ENCODE measurements at regions not wholly inside any gene's neighbourhood (a gene's known extent, or its start where the extent isn't known, plus 50 kb on each side); places are given as distances from the start of the nearest gene placed in this dataset.
"Not testable (repeated sequence)": the region's sequence is repeated elsewhere in the genome, so short reads cannot be mapped to it uniquely, and the experiment has no call there.

- Histone ChIP-seq H3K27ac (ENCODE audit: low read depth) (no peak overlapping the region), H3K4me1 (ENCODE audit: insufficient read depth) (no peaks in the 10 kb centered on the region), H3K36me3 (ENCODE audit: insufficient read depth) (no peaks in the 10 kb centered on the region), H3K4me3 (ENCODE audit: low read depth, low read length) (no peak overlapping the region)
- 95% methylated on average over 3 of the region's 3 CpGs for WGBS
- DNase-seq (ENCODE audit: extremely low spot score), result no peak
These were observed 120.4 kb upstream of the PDE7B start for GRCh38 chr6:135731116-135731515.

- not testable (repeated sequence) for H3K4me1 ChIP-seq (ENCODE audit: insufficient read depth); H3K4me3 ChIP-seq (ENCODE audit: low read depth, low read length); DNase-seq (ENCODE audit: extremely low spot score); H3K36me3 ChIP-seq (ENCODE audit: insufficient read depth); H3K27ac ChIP-seq (ENCODE audit: low read depth)
- WGBS, result 95% methylated on average over 6 of the region's 6 CpGs
These were observed 115.2 kb upstream of the PDE7B start for GRCh38 chr6:135736351-135736750.

GRCh38 chr6:135738636-135739035 is 112.9 kb upstream of the PDE7B start:
- H3K4me3 ChIP-seq (ENCODE audit: low read depth, low read length), result no peak overlapping the region
- H3K27ac ChIP-seq (ENCODE audit: low read depth), result no peak overlapping the region
- no peaks in the 10 kb centered on the region for H3K36me3 ChIP-seq (ENCODE audit: insufficient read depth)
- H3K4me1 ChIP-seq (ENCODE audit: insufficient read depth), result no peaks in the 10 kb centered on the region
- WGBS, result 48% methylated on average over 1 of the region's 1 CpG
- DNase-seq (ENCODE audit: extremely low spot score), result no peak

- 48% methylated on average over 7 of the region's 7 CpGs for WGBS
- Histone ChIP-seq H3K27ac (ENCODE audit: low read depth) (no peak overlapping the region), H3K4me1 (ENCODE audit: insufficient read depth) (no peaks in the 10 kb centered on the region), H3K36me3 (ENCODE audit: insufficient read depth) (no peaks in the 10 kb centered on the region), H3K4me3 (ENCODE audit: low read depth, low read length) (no peak overlapping the region)
- DNase-seq (ENCODE audit: extremely low spot score), result no peak
These were observed 112.2 kb upstream of the PDE7B start for GRCh38 chr6:135739288-135739687.

GRCh38 chr6:135740580-135740979 is 110.9 kb upstream of the PDE7B start:
- Histone ChIP-seq H3K27ac (ENCODE audit: low read depth) (no peak overlapping the region), H3K36me3 (ENCODE audit: insufficient read depth) (no peaks in the 10 kb centered on the region), H3K4me1 (ENCODE audit: insufficient read depth) (no peaks in the 10 kb centered on the region), H3K4me3 (ENCODE audit: low read depth, low read length) (no peak overlapping the region)
- 74% methylated on average over 1 of the region's 1 CpG for WGBS
- no peak for DNase-seq (ENCODE audit: extremely low spot score)

- no peak overlapping the region for H3K27ac ChIP-seq (ENCODE audit: low read depth)
- 89% methylated on average over 5 of the region's 5 CpGs for WGBS
These were observed 108.0 kb upstream of the PDE7B start for GRCh38 chr6:135743476-135743875.

GRCh38 chr6:135748189-135748588 is 103.3 kb upstream of the PDE7B start:
- Histone ChIP-seq H3K27ac (ENCODE audit: low read depth) (no peak overlapping the region), H3K36me3 (ENCODE audit: insufficient read depth) (no peaks in the 10 kb centered on the region), H3K4me3 (ENCODE audit: low read depth, low read length) (no peak overlapping the region), H3K4me1 (ENCODE audit: insufficient read depth) (no peaks in the 10 kb centered on the region)
- 82% methylated on average over 3 of the region's 3 CpGs for WGBS
- DNase-seq (ENCODE audit: extremely low spot score), result no peak

More at GRCh38 chr6:135743476-135743875, 108.0 kb upstream of the PDE7B start:
- H3K36me3 ChIP-seq (ENCODE audit: insufficient read depth), result no peaks in the 10 kb centered on the region
- no peak overlapping the region for H3K4me3 ChIP-seq (ENCODE audit: low read depth, low read length)
- no peak for DNase-seq (ENCODE audit: extremely low spot score)
- H3K4me1 ChIP-seq (ENCODE audit: insufficient read depth), result no peaks in the 10 kb centered on the region

- DNase-seq (ENCODE audit: extremely low spot score), result no peak
- H3K4me3 ChIP-seq (ENCODE audit: low read depth, low read length), result no peak overlapping the region
- WGBS, result 98% methylated on average over 1 of the region's 1 CpG
- H3K36me3 ChIP-seq (ENCODE audit: insufficient read depth), result no peaks in the 10 kb centered on the region
- no peak overlapping the region for H3K27ac ChIP-seq (ENCODE audit: low read depth)
- no peaks in the 10 kb centered on the region for H3K4me1 ChIP-seq (ENCODE audit: insufficient read depth)
These were observed 101.4 kb upstream of the PDE7B start for GRCh38 chr6:135750081-135750480.

- H3K27ac ChIP-seq (ENCODE audit: low read depth), result no peak overlapping the region
These were observed 98.3 kb upstream of the PDE7B start for GRCh38 chr6:135753196-135753595.

GRCh38 chr6:135759831-135760230 is 91.7 kb upstream of the PDE7B start:
- H3K4me1 ChIP-seq (ENCODE audit: insufficient read depth), result no peaks in the 10 kb centered on the region

More at GRCh38 chr6:135753196-135753595, 98.3 kb upstream of the PDE7B start:
- Histone ChIP-seq H3K4me1 (ENCODE audit: insufficient read depth) (no peaks in the 10 kb centered on the region), H3K4me3 (ENCODE audit: low read depth, low read length) (no peak overlapping the region), H3K36me3 (ENCODE audit: insufficient read depth) (no peaks in the 10 kb centered on the region)
- WGBS, result 90% methylated on average over 3 of the region's 3 CpGs
- DNase-seq (ENCODE audit: extremely low spot score), result no peak

GRCh38 chr6:135774006-135774405 is 77.5 kb upstream of the PDE7B start:
- Histone ChIP-seq H3K36me3 (ENCODE audit: insufficient read depth) (no peaks in the 10 kb centered on the region), H3K4me3 (ENCODE audit: low read depth, low read length) (no peak overlapping the region), H3K4me1 (ENCODE audit: insufficient read depth) (no peaks in the 10 kb centered on the region), H3K27ac (ENCODE audit: low read depth) (no peak overlapping the region)
- WGBS, result 85% methylated on average over 1 of the region's 1 CpG
- DNase-seq (ENCODE audit: extremely low spot score), result no peak

More at GRCh38 chr6:135759831-135760230, 91.7 kb upstream of the PDE7B start:
- H3K27ac ChIP-seq (ENCODE audit: low read depth), result no peak overlapping the region
- H3K36me3 ChIP-seq (ENCODE audit: insufficient read depth), result no peaks in the 10 kb centered on the region
- WGBS, result 89% methylated on average over 5 of the region's 5 CpGs
- no peak for DNase-seq (ENCODE audit: extremely low spot score)
- H3K4me3 ChIP-seq (ENCODE audit: low read depth, low read length), result no peak overlapping the region

- Histone ChIP-seq H3K36me3 (ENCODE audit: insufficient read depth) (no peaks in the 10 kb centered on the region), H3K4me1 (ENCODE audit: insufficient read depth) (no peaks in the 10 kb centered on the region), H3K27ac (ENCODE audit: low read depth) (no peak overlapping the region), H3K4me3 (ENCODE audit: low read depth, low read length) (no peak overlapping the region)
- DNase-seq (ENCODE audit: extremely low spot score), result no peak
- WGBS, result 87% methylated on average over 2 of the region's 2 CpGs
These were observed 72.3 kb upstream of the PDE7B start for GRCh38 chr6:135779213-135779612.

GRCh38 chr6:135780326-135780725 is 71.2 kb upstream of the PDE7B start:
- Histone ChIP-seq H3K36me3 (ENCODE audit: insufficient read depth) (no peaks in the 10 kb centered on the region), H3K27ac (ENCODE audit: low read depth) (no peak overlapping the region), H3K4me1 (ENCODE audit: insufficient read depth) (no peaks in the 10 kb centered on the region), H3K4me3 (ENCODE audit: low read depth, low read length) (no peak overlapping the region)
- 93% methylated on average over 1 of the region's 1 CpG for WGBS
- DNase-seq (ENCODE audit: extremely low spot score), result no peak

- Histone ChIP-seq H3K36me3 (ENCODE audit: insufficient read depth) (no peaks in the 10 kb centered on the region), H3K4me1 (ENCODE audit: insufficient read depth) (no peaks in the 10 kb centered on the region), H3K4me3 (ENCODE audit: low read depth, low read length) (no peak overlapping the region), H3K27ac (ENCODE audit: low read depth) (no peak overlapping the region)
- WGBS, result 93% methylated on average over 2 of the region's 2 CpGs
- DNase-seq (ENCODE audit: extremely low spot score), result no peak
These were observed 69.0 kb upstream of the PDE7B start for GRCh38 chr6:135782546-135782945.

- no peaks in the 10 kb centered on the region for H3K36me3 ChIP-seq (ENCODE audit: insufficient read depth)
These were observed 67.0 kb upstream of the PDE7B start for GRCh38 chr6:135784507-135784906.

More at GRCh38 chr6:135784507-135784906, 67.0 kb upstream of the PDE7B start:
- Histone ChIP-seq H3K27ac (ENCODE audit: low read depth) (no peak overlapping the region), H3K4me1 (ENCODE audit: insufficient read depth) (no peaks in the 10 kb centered on the region), H3K4me3 (ENCODE audit: low read depth, low read length) (no peak overlapping the region)
- no peak for DNase-seq (ENCODE audit: extremely low spot score)
- WGBS, result 88% methylated on average over 2 of the region's 2 CpGs
